IMR-90 (cell line): ENCODE measurements at regions not wholly inside any gene's neighbourhood (a gene's known extent, or its start where the extent isn't known, plus 50 kb on each side); places are given as distances from the start of the nearest gene placed in this dataset.

Experiments used
- CTCF ChIP-seq: conservative IDR thresholded peaks from 2 replicates; pipeline ENCODE4 v1.5.1; 2012; ENCODE audit warnings: mild to moderate bottlenecking, low read depth, low read length, improper control_type of control experiment
- NFE2L2 ChIP-seq: fragments of 150-350 bp; IDR thresholded peaks from 2 replicates; pipeline ENCODE4 v1.6.1; 2016; ENCODE audit warnings: low read depth, mild to moderate bottlenecking, low read length
- TF ChIP-seq, protein P1 (sequence below): fragments of 150-350 bp; IDR thresholded peaks from 2 replicates; pipeline ENCODE4 v1.6.1; 2017; ENCODE audit warnings: mild to moderate bottlenecking, antibody characterized with exemption, low read length, low read depth

- TF ChIP-seq CTCF (no peak), NFE2L2 (no peak)
- TF ChIP-seq, protein P1, sequence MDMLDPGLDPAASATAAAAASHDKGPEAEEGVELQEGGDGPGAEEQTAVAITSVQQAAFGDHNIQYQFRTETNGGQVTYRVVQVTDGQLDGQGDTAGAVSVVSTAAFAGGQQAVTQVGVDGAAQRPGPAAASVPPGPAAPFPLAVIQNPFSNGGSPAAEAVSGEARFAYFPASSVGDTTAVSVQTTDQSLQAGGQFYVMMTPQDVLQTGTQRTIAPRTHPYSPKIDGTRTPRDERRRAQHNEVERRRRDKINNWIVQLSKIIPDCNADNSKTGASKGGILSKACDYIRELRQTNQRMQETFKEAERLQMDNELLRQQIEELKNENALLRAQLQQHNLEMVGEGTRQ: no peak
Observed at GRCh38 chr14:50036211-50036610, 80.2 kb downstream of the VCPKMT start.
